Retinal pigment epithelial cell (primary cell): ENCODE measurements at regions not wholly inside any gene's neighbourhood (a gene's known extent, or its start where the extent isn't known, plus 50 kb on each side); places are given as distances from the start of the nearest gene placed in this dataset.
A peak's percentile ranks its signal among the peaks of the same experiment; 100 is the strongest.
"Not testable (repeated sequence)": the region's sequence is repeated elsewhere in the genome, so short reads cannot be mapped to it uniquely, and the experiment has no call there.

Source experiments
- DNase-seq: peaks from one replicate; pipeline ENCODE4 v3.0.0-alpha.2; 2010; ENCODE audit warnings: low read depth
- H3K4me3 ChIP-seq: 2 replicates; pipeline ENCODE4 v1.5.1; 2011; ENCODE audit warnings: mild to moderate bottlenecking, low read length, control low read depth, moderate library complexity
- TF ChIP-seq, protein P1 (sequence below): conservative IDR thresholded peaks from 2 replicates; pipeline ENCODE4 v1.5.1; 2011; ENCODE audit warnings: low read depth, low read length, control low read depth, inconsistent platforms

DNA sequence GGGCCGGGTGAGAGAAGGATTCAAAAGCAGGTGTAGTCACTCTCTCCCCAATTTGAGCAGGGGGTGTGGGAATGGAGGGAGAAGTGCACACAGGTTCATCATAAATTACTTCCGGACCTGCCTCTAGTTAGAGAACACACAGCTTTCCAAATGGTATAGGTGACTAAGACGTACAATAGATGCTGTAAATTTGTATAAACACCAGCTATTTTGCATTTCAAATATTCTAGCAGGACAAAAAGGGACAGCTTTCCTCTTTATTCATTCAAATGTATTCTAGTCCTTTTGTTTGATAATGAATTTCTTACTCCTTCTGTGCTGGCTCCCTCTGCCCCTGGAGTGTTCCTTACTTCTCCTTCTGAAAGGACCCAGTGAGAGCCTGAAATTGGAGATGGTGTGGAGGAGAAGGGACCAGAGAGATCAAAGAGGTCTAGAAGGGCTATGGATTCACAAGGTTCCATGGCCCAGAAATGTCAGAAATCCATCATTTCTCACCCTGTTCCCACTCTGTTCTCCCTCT, 53.2 kb upstream of the SH3BP4 start:
- H3K4me3 ChIP-seq, result no peak overlapping the region
- no peak for DNase-seq
- TF ChIP-seq, protein P1, sequence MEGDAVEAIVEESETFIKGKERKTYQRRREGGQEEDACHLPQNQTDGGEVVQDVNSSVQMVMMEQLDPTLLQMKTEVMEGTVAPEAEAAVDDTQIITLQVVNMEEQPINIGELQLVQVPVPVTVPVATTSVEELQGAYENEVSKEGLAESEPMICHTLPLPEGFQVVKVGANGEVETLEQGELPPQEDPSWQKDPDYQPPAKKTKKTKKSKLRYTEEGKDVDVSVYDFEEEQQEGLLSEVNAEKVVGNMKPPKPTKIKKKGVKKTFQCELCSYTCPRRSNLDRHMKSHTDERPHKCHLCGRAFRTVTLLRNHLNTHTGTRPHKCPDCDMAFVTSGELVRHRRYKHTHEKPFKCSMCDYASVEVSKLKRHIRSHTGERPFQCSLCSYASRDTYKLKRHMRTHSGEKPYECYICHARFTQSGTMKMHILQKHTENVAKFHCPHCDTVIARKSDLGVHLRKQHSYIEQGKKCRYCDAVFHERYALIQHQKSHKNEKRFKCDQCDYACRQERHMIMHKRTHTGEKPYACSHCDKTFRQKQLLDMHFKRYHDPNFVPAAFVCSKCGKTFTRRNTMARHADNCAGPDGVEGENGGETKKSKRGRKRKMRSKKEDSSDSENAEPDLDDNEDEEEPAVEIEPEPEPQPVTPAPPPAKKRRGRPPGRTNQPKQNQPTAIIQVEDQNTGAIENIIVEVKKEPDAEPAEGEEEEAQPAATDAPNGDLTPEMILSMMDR, result no peak

DNA sequence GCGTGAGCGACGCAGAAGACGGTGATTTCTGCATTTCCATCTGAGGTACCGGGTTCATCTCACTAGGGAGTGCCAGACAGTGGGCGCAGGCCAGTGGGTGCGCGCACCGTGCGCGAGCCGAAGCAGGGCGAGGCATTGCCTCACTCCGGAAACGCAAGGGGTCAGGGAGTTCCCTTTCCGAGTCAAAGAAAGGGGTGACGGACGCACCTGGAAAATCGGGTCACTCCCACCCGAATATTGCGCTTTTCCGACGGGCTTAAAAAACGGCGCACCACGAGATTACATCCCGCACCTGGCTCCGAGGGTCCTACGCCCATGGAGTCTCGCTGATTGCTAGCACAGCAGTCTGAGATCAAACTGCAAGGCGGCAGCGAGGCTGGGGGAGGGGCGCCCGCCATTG, 63.4 kb upstream of the SH3BP4 start:
- not testable (repeated sequence) for DNase-seq, H3K4me3 ChIP-seq

DNA sequence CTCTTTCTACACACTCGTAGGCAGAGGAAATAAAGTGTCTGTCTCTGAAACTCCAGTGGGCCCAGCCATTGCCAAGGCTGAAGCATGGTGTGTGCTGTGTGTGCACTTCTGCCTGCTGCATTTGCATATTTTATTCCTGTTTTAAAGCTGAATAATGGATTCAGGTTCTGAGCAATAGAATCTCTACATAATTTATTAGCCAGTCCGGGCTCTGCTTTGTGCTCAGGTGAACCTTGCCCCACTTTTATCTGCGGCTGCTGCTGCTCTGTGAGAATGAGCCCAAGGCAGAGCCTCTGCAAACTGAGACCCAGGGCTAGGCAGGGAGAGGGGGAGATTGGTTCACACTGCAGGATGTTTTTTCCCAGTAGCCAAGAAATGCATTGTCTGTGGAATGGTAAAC, 64.6 kb upstream of the SH3BP4 start:
- TF ChIP-seq, protein P1, result no peak

DNA sequence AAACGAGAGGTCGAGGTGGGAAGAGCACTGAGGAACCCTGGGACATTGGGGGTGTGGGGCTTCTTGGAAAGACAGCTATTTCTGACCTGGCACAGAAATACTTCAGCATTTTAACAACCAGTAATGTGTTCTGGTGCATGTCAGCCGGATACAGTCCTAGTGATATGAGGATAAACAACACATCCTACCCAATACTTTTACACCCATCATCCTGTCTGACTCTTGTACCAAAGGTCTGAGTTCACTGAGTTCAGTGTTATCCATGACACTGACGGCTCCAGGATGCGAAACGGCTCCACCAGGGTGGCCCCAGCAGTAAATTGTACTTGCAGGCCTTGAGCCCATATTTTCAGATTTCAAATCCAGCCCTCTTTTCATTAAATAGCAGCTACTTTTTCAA, 65.9 kb upstream of the SH3BP4 start:
- no peak for DNase-seq

More for the DNA sequence above, 64.6 kb upstream of the SH3BP4 start:
- no peak for DNase-seq
- H3K4me3 ChIP-seq, result no peak overlapping the region

DNA sequence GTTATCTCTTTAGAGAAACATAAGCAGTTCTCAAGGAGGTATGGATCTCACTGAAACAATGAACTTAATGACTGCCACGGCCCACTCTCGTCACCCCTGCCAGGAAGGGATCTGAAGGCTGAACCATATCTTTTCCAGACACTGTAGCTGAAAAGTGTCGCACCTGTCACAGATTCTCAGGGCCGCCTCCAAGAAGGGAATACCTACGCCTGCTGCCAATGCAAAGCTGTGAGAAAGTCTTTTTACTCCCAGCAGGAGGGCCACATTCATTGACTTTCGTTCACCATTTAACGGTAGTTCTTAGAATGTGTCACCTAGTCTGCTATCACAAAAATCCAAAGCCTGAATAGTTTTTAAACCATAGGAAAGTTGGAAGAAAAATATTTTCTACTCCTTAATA, 66.7 kb upstream of the SH3BP4 start:
- H3K4me3 ChIP-seq, result no peak overlapping the region
- no peak for DNase-seq
- TF ChIP-seq, protein P1, result no peak

More for the DNA sequence above, 65.9 kb upstream of the SH3BP4 start:
- no peak overlapping the region for H3K4me3 ChIP-seq
- TF ChIP-seq, protein P1, result no peak

DNA sequence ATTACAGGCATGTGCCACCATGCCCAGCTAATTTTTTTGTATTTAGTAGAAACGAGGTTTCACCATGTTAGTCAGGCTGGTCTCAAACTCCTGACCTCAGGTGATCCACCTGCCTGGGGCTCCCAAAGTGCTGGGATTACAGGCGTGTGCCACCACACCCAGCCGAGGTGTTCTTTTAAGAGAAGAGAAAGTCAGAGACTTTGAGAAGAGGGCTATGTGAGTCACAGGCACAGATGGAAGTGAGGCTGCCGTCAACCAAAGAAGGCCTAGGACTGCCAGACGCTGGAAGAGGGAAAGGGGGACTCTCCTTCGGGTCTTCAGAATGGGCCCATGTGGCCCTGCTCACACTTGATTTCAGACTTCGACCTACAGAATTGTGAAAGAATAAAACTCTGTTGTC, 67.2 kb upstream of the SH3BP4 start:
- H3K4me3 ChIP-seq, result no peak overlapping the region
- TF ChIP-seq, protein P1, result no peak
- no peak for DNase-seq

DNA sequence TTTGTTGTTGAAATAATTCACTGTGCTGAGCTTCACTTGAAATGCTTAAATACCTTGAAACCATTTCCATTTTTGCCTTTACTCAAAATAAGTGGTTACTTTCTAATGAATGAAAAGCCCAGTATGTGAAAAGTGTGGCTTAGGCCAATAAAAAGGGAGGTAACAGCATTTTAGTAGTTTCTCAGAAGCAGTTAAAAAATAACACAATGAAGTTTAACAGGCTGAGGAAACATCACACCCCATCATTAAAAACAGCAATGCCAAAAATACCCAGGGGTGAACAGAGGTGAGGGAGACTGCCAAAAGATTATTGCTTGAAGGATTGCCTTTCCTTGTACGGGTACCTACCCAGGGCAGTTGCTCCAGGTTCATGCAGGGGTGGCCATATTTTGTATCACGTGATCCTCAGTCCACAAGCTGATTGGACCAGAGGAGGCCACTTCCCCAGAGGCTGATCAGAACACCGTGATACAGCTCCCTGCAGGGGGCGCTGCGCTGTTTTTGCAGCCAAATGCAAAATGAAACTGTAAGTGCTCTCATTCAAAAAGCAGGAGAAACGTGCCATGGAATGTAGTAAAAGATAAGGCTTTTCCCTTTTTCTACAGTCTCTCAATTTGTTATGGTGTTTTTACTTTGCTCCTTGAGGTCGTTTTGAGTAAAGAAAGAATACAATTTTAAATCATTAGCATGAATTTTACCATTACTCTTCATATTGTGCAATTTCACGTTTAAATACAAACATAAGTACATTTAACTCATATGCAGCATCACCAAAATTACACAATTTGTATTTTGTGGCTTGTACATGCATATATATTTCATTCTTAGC, 70.2 kb upstream of the SH3BP4 start:
- TF ChIP-seq, protein P1, result peak; percentile 82
- DNase-seq, result peak; percentile 62
- no peak overlapping the region for H3K4me3 ChIP-seq
